NT2/D1 (cell line): ENCODE measurements at regions not wholly inside any gene's neighbourhood (a gene's known extent, or its start where the extent isn't known, plus 50 kb on each side); places are given as distances from the start of the nearest gene placed in this dataset.
"Not testable (repeated sequence)": the region's sequence is repeated elsewhere in the genome, so short reads cannot be mapped to it uniquely, and the experiment has no call there.

Experiments used
- DNase-seq: peaks from one replicate; pipeline ENCODE4 v3.0.0-alpha.2; 2011; ENCODE audit warnings: low read depth, low spot score
- H3K27me3 ChIP-seq: 2 replicates; pipeline ENCODE4 v1.6.0; 2011; ENCODE audit warnings: mild to moderate bottlenecking; ENCODE audit not compliant: insufficient read length, insufficient read depth
- H3K36me3 ChIP-seq: 2 replicates; pipeline ENCODE4 v1.6.1; 2011; ENCODE audit warnings: mild to moderate bottlenecking, low read length, mixed read lengths; ENCODE audit not compliant: insufficient read depth, insufficient read length
- H3K4me1 ChIP-seq: 2 replicates; pipeline ENCODE4 v1.5.1; 2011; ENCODE audit not compliant: insufficient read depth, insufficient read length
- H3K4me3 ChIP-seq: 2 replicates; pipeline ENCODE4 v1.5.1; 2011; ENCODE audit warnings: low read depth; ENCODE audit not compliant: insufficient read length
- H3K9ac ChIP-seq: 2 replicates; pipeline ENCODE4 v1.6.0; 2011; ENCODE audit warnings: low read depth; ENCODE audit not compliant: insufficient read length
- H3K9me3 ChIP-seq: 2 replicates; pipeline ENCODE4 v1.5.1; 2011; ENCODE audit warnings: mild to moderate bottlenecking, low read length; ENCODE audit not compliant: insufficient read depth
- SUZ12 ChIP-seq: IDR thresholded peaks from 2 replicates; pipeline ENCODE4 v1.6.1; 2011; ENCODE audit not compliant: insufficient read length, insufficient read depth; ENCODE audit errors: extremely low read depth
- ZNF274 ChIP-seq: IDR thresholded peaks from 2 replicates; pipeline ENCODE4 v1.6.1; 2011; ENCODE audit warnings: mild to moderate bottlenecking, low read depth, low read length

GRCh38 chr7:6917258-6917657, 91.2 kb upstream of the CCZ1B start:
- Histone ChIP-seq H3K27me3 (no peaks in the 10 kb centered on the region), H3K9ac (no peak overlapping the region), H3K4me3 (no peak overlapping the region), H3K36me3 (no peaks in the 10 kb centered on the region), H3K4me1 (no peaks in the 10 kb centered on the region), H3K9me3 (no peaks in the 10 kb centered on the region)
- no peak for DNase-seq
- TF ChIP-seq ZNF274, result no peak
- TF ChIP-seq SUZ12, result no peak

- not testable (repeated sequence) for H3K4me1 ChIP-seq, H3K27me3 ChIP-seq, H3K4me3 ChIP-seq, H3K9ac ChIP-seq, DNase-seq, H3K9me3 ChIP-seq, H3K36me3 ChIP-seq
Observed at GRCh38 chr7:6919169-6919568, 93.1 kb upstream of the CCZ1B start.

- not testable (repeated sequence) for H3K4me3 ChIP-seq, H3K4me1 ChIP-seq, DNase-seq, H3K36me3 ChIP-seq, H3K27me3 ChIP-seq, H3K9me3 ChIP-seq, H3K9ac ChIP-seq
Observed at GRCh38 chr7:6924523-6924922, 98.4 kb upstream of the CCZ1B start.

DNA sequence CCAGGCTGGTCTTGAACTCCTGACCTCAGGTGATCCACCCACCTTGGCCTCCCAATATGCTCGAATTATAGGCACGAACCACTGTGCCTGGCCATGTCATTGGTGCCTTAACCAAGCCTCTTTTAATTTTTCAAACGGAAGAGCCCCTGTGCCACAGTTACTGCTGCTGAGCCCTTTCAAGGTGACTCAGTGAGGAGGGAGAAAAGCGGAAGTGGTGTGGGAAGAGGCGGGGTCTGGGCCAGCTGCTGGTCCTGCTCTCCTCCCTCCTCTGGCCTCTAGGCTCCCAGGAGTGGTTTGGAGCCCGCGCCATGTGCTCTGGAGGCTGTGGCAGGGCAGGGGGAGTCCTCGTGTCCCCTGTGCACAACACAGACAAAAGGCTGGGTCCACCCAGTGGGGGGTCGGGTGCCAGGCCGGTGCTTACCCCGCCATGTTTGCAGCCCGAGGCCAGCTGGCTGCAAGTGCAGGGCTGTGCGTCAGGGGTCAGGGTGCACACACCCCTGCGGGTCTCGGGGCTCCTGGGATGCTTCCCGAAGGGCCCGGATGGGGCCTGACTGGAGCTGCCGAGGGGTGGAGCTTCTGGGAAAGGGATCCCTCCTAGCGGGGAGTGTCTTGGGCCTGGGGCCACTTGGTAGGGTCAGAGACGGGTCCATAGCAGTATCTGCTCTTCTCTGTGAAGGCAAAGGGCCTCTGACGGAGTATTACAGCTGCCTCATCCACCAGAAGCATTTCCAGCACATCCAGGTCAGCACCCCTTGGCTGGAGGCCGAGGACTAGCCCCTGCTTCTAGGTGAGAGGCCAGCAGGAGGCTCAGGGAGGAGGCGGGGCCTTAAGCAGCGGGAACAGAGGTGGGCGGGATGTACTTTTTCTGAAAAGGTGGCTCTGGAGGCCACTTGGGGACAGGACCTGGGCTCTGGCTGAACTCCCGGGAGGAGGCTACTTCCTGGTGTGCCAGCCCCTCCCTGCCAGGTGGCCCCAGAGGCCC, 100.4 kb upstream of the CCZ1B start:
- not testable (repeated sequence) for H3K36me3 ChIP-seq, H3K9me3 ChIP-seq, H3K4me1 ChIP-seq, DNase-seq, H3K9ac ChIP-seq, H3K4me3 ChIP-seq, H3K27me3 ChIP-seq

DNA sequence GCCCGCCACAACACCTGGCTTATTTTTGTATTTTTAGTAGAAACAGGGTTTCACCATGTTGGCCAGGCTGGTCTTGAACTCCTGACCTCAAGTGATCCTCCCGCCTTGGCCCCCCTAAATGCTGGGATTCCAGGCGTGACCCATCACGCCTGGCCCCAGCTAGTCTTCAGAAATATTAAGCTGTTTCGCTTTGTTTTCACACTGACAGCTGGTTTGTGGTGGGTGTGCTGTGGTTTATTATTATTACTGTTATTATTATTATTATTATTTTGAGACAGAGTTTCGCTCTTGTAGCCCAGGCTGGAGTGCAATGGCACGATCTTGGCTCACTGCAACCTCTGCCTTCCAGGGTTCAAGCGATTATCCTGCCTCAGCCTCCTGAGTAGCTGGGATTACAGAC, 101.6 kb upstream of the CCZ1B start:
- DNase-seq, H3K4me1 ChIP-seq, H3K4me3 ChIP-seq, H3K36me3 ChIP-seq, H3K9ac ChIP-seq, H3K9me3 ChIP-seq, H3K27me3 ChIP-seq: not testable (repeated sequence)

DNA sequence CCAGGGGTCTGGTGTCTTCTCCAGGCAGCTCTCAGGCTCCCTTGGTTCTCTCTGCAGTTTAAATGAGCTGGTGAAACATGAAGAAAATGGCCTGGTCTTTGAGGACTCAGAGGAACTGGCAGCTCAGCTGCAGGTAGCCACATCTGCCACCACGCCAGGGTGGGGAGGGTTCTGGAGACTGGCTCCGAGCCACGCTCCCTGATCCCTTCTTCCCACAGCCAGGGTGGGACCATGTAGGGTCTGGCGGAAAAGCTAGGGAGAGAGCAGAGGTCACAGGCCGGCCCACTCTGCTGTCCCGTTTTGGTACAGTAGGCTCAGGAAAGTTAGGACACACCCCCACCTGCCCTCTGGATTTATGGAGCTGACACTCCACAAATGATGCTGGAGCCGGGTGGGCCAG, 103.5 kb upstream of the CCZ1B start:
- H3K36me3 ChIP-seq, DNase-seq, H3K4me3 ChIP-seq, H3K9me3 ChIP-seq, H3K4me1 ChIP-seq, H3K27me3 ChIP-seq, H3K9ac ChIP-seq: not testable (repeated sequence)

GRCh38 chr7:6930081-6930635, 104.1 kb upstream of the CCZ1B start:
- not testable (repeated sequence) for H3K4me1 ChIP-seq, H3K27me3 ChIP-seq, H3K9ac ChIP-seq, H3K9me3 ChIP-seq, H3K4me3 ChIP-seq, H3K36me3 ChIP-seq, DNase-seq

- H3K9ac ChIP-seq, H3K4me3 ChIP-seq, H3K4me1 ChIP-seq, H3K9me3 ChIP-seq, DNase-seq, H3K27me3 ChIP-seq, H3K36me3 ChIP-seq: not testable (repeated sequence)
Observed at GRCh38 chr7:6930787-6931186, 104.7 kb upstream of the CCZ1B start.

- not testable (repeated sequence) for H3K27me3 ChIP-seq, DNase-seq, H3K36me3 ChIP-seq, H3K4me1 ChIP-seq, H3K4me3 ChIP-seq, H3K9ac ChIP-seq, H3K9me3 ChIP-seq
Observed at GRCh38 chr7:6931456-6931855, 105.4 kb upstream of the CCZ1B start.

GRCh38 chr7:6933954-6934632, 108.0 kb upstream of the CCZ1B start:
- not testable (repeated sequence) for H3K27me3 ChIP-seq, DNase-seq, H3K4me3 ChIP-seq, H3K9ac ChIP-seq, H3K36me3 ChIP-seq, H3K9me3 ChIP-seq, H3K4me1 ChIP-seq
